GM10266 (cell line): ENCODE measurements at regions not wholly inside any gene's neighbourhood (a gene's known extent, or its start where the extent isn't known, plus 50 kb on each side); places are given as distances from the start of the nearest gene placed in this dataset.

ENCODE experiments used
- DNase-seq: peaks from one replicate; pipeline ENCODE4 v3.0.0; 2012; ENCODE audit errors: extremely low spot score
- TF ChIP-seq, protein P1 (sequence below): IDR thresholded peaks from 2 replicates; pipeline ENCODE4 v1.5.1; 2012; ENCODE audit warnings: mild to moderate bottlenecking, low read depth; ENCODE audit not compliant: control insufficient read depth, insufficient read depth; ENCODE audit errors: missing control alignments

DNA sequence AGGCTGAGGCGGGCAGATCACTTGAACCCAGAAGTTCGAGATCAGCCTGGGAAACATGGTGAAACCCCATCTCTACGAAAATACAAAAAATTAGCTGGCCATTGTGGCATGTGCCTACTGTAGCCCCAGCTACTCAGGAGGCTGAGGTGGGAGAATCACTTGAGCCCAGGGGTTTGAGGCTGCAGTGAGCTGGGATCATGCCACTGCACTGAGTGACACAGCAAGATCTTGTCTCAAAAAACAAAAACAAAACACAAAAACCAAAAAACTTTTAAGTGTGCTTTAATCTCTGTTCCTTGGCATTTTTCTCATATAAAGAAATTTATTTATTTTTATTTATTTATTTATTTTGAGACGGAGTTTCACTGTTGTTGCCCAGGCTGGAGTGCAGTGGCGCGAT is 208.2 kb downstream of the URB2 start:
- DNase-seq, result no peak
- TF ChIP-seq, protein P1, sequence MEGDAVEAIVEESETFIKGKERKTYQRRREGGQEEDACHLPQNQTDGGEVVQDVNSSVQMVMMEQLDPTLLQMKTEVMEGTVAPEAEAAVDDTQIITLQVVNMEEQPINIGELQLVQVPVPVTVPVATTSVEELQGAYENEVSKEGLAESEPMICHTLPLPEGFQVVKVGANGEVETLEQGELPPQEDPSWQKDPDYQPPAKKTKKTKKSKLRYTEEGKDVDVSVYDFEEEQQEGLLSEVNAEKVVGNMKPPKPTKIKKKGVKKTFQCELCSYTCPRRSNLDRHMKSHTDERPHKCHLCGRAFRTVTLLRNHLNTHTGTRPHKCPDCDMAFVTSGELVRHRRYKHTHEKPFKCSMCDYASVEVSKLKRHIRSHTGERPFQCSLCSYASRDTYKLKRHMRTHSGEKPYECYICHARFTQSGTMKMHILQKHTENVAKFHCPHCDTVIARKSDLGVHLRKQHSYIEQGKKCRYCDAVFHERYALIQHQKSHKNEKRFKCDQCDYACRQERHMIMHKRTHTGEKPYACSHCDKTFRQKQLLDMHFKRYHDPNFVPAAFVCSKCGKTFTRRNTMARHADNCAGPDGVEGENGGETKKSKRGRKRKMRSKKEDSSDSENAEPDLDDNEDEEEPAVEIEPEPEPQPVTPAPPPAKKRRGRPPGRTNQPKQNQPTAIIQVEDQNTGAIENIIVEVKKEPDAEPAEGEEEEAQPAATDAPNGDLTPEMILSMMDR, result no peak

DNA sequence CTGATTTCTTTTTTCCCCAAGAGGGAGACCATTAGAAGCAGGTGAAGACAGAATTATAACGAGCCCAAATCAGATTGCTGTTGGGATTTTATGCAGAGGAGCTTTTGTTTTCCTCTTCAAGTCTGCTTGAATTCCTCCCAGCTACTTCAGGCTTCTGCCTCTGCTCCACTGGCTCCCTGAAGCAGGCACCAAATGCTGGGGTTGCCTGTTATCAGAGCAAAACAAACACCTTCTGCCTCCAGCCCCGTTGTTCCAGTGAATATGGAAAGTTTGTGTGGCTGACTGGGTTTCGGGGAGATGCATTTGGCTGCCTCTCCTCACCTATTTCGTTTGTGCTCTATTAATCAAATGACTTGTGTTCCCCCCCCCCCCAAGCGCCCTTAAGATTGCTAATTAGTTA is 209.2 kb downstream of the URB2 start:
- TF ChIP-seq, protein P1, result no peak
- no peak for DNase-seq

DNA sequence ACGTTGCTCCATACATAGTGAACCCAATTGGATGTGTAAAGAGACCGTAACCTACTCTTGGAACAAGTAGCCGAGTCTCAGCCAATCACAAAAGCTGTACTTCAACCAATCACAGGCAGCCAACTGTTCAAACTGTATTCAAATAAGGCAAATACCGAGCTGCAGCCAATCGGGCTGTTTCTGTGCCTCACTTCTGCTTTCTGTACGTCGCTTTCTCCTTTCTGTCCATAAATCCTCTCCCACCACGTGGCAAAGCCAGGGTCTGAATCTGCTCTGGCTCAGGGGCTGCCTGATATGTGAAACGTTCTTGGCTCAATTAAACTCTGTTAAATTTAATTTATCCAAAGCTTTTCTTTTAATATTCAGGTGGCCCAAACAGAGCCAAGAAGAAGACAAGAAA is 210.3 kb downstream of the URB2 start:
- no peak for DNase-seq
- TF ChIP-seq, protein P1, result no peak

DNA sequence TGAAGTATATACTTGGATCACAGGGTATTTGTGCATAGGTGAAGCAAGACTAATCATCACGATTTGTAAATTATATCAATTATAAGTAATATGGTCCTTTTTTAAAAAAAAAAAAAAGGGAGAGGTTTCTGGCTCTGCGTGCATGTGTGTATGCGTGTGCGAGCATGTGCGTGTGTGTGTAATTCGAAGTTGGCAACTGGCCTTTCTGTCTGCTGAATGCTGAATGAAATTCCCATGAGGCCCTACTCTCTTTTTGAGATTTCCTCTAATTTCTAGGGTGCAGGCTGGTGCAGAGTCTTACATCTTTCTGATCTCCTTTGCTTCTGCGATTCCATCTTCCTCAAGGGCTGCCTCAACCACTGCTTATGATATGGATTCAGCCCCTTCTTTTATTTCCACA is 212.2 kb downstream of the URB2 start:
- TF ChIP-seq, protein P1, result no peak
- no peak for DNase-seq

DNA sequence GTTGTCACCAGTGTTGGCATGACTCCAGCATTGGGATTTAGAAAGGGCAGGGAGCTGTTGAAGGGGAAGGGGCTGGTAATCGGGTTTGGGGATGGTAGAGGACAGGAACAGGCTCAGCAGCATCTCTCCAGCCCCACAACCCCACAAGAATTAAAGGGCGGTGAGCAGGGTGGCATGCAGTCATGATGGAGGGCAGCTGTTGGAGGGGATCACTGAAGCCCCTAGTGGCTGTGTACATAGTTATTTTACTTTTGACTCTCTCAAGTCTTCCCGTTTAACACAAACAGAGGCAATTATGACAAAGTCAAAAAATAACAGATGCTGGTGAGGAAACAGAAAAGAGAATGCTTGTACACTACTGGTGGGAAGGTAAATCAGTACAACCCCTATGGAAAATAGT is 213.8 kb downstream of the URB2 start:
- no peak for DNase-seq
- TF ChIP-seq, protein P1, result no peak

DNA sequence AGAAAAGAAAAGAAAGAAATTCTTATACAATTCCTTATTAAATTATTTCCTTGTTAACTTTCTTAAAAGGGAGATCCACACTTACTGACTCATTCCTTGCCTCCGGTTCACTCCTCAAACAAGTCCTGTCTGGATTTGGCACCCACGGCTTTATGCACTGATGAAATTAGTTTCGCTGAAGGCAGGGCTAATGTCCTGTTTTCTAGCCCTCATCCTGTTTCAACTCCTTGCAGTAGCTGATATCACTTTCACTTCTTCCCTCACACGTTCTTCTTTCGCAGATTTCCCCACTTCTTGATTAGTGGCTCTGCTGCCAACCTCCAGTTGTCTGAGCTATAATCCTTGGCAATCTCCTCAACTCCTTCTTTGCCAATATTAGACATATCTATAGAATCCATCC is 215.2 kb downstream of the URB2 start:
- peak; percentile 29 for DNase-seq

More for the DNA sequence above, 215.2 kb downstream of the URB2 start:
- TF ChIP-seq, protein P1, result no peak
